Peyer's patch (tissue), 4 donors: ENCODE measurements at regions not wholly inside any gene's neighbourhood (a gene's known extent, or its start where the extent isn't known, plus 50 kb on each side); places are given as distances from the start of the nearest gene placed in this dataset.

Source experiments
- POLR2A ChIP-seq, 2 donors: fragments of 450-650 bp; IDR thresholded peaks; one replicate each; pipeline ENCODE4 v1.5.1; 2017; ENCODE audit warnings: antibody characterized with exemption in 2 of 2, mild to moderate bottlenecking in 2 of 2, moderate library complexity in 2 of 2
- TF ChIP-seq, protein P1 (sequence below), 6 experiments: fragments of 450-650 bp in 4 of 6; fragments of 200-600 bp in 2 of 6; sonication (generic) in 1 of 6; IDR thresholded peaks; one replicate each; pipeline ENCODE4 v1.5.1; 2017 to 2019; ENCODE audit warnings: antibody characterized with exemption in 6 of 6, mild to moderate bottlenecking in 3 of 6, moderate library complexity in 1 of 6

DNA sequence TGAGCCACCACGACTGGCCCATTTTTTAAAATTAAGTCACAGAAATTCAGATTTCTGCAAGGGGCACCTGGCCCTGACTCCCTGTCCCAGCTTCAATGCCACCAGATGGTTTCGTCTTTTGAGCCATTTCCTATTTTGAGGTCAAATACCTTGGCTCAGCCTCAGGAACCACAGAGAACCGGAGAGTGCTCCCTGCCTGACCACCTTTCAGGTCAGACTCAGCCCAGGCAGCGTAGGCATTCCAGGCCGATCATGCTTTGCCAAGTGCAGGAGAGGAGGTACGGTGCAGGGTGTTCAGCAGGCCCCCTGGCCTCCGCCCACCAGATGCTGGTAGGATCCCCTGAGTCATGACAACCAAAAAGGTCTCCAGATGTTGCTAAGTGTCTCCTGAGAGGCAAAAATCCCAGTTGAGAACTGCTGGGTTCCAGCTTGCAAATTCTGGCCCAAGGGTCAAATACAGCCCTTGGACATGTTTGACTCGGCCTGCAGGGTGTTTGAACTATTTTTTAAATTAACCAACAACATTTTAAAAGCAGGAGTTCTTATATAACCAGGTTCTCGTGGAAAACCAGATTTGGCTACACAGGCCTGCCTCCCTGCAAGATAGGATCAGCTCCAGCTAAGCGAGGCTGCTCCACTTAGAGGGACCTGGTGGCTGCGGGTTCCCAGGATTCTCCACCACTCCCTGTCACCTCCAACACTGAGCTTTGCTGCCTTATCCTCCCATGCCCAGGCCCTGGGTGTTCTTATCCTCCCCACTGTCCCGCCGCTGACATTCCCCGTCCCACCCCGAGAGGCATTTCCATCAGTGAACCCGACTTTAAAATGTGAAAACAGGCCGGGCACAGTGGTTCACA lies 61.9 kb upstream of the TARDBP start:
- TF ChIP-seq, protein P1, sequence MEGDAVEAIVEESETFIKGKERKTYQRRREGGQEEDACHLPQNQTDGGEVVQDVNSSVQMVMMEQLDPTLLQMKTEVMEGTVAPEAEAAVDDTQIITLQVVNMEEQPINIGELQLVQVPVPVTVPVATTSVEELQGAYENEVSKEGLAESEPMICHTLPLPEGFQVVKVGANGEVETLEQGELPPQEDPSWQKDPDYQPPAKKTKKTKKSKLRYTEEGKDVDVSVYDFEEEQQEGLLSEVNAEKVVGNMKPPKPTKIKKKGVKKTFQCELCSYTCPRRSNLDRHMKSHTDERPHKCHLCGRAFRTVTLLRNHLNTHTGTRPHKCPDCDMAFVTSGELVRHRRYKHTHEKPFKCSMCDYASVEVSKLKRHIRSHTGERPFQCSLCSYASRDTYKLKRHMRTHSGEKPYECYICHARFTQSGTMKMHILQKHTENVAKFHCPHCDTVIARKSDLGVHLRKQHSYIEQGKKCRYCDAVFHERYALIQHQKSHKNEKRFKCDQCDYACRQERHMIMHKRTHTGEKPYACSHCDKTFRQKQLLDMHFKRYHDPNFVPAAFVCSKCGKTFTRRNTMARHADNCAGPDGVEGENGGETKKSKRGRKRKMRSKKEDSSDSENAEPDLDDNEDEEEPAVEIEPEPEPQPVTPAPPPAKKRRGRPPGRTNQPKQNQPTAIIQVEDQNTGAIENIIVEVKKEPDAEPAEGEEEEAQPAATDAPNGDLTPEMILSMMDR (IDR thresholded peaks at IDR 0.05): no peak
- TF ChIP-seq POLR2A (IDR thresholded peaks at IDR 0.05): no peak
